HG03196 (cell line): ENCODE measurements at regions not wholly inside any gene's neighbourhood (a gene's known extent, or its start where the extent isn't known, plus 50 kb on each side); places are given as distances from the start of the nearest gene placed in this dataset.

Experiments
- ATAC-seq: cut with Tn5 transposase; IDR thresholded peaks from one replicate; pipeline ENCODE4 v1.9.1; 2021; ENCODE audit not compliant: unreplicated experiment

- no peak for ATAC-seq
Observed at GRCh38 chr2:56613254-56613653, 429.5 kb downstream of the CCDC85A start.

GRCh38 chr2:56613920-56614319, 430.1 kb downstream of the CCDC85A start:
- no peak for ATAC-seq

- no peak for ATAC-seq
Observed at GRCh38 chr2:56615760-56616159, 432.0 kb downstream of the CCDC85A start.

GRCh38 chr2:56624181-56624580, 440.4 kb downstream of the CCDC85A start:
- no peak for ATAC-seq

- no peak for ATAC-seq
Observed at GRCh38 chr2:56626927-56627326, 443.1 kb downstream of the CCDC85A start.

- no peak for ATAC-seq
Observed at GRCh38 chr2:56630286-56630685, 446.5 kb downstream of the CCDC85A start.

GRCh38 chr2:56647997-56648396, 464.2 kb downstream of the CCDC85A start:
- ATAC-seq: no peak

- no peak for ATAC-seq
Observed at GRCh38 chr2:56648802-56649201, 465.0 kb downstream of the CCDC85A start.

GRCh38 chr2:56654936-56655335, 471.1 kb downstream of the CCDC85A start:
- ATAC-seq: no peak

GRCh38 chr2:56656826-56657225, 473.0 kb downstream of the CCDC85A start:
- ATAC-seq: no peak

- ATAC-seq: no peak
Observed at GRCh38 chr2:56666777-56667176, 483.0 kb downstream of the CCDC85A start.

- no peak for ATAC-seq
Observed at GRCh38 chr2:56671973-56672569, 488.3 kb downstream of the CCDC85A start.

GRCh38 chr2:56674084-56674483, 490.3 kb downstream of the CCDC85A start:
- ATAC-seq: no peak

- no peak for ATAC-seq
Observed at GRCh38 chr2:56676966-56677365, 493.2 kb downstream of the CCDC85A start.

GRCh38 chr2:56680971-56681631, 497.3 kb downstream of the CCDC85A start:
- ATAC-seq: no peak

- no peak for ATAC-seq
Observed at GRCh38 chr2:56681659-56682396, 498.0 kb downstream of the CCDC85A start.

- no peak for ATAC-seq
Observed at GRCh38 chr2:56682397-56682760, 498.6 kb downstream of the CCDC85A start.

GRCh38 chr2:56684327-56684726, 500.5 kb downstream of the CCDC85A start:
- no peak for ATAC-seq

- no peak for ATAC-seq
Observed at GRCh38 chr2:56685205-56685604, 501.4 kb downstream of the CCDC85A start.

- ATAC-seq: no peak
Observed at GRCh38 chr2:56687169-56687568, 503.4 kb downstream of the CCDC85A start.

GRCh38 chr2:56688661-56689060, 504.9 kb downstream of the CCDC85A start:
- ATAC-seq: no peak

GRCh38 chr2:56693501-56693900, 509.7 kb downstream of the CCDC85A start:
- no peak for ATAC-seq
